ENCODE measurements at regions not wholly inside any gene's neighbourhood (a gene's known extent, or its start where the extent isn't known, plus 50 kb on each side); places are given as distances from the start of the nearest gene placed in this dataset.
"Not testable (repeated sequence)": the region's sequence is repeated elsewhere in the genome, so short reads cannot be mapped to it uniquely, and the experiment has no call there.

GRCh38 chr2:182630207-182630606, 85.8 kb upstream of the DNAJC10 start:
- DNase-seq (ENCODE audit: extremely low read depth, low read depth), result no peak

GRCh38 chr2:182631299-182631698, 84.8 kb upstream of the DNAJC10 start:
- DNase-seq (ENCODE audit: extremely low read depth, low read depth), result no peak

- DNase-seq (ENCODE audit: extremely low read depth, low read depth), result no peak
Measured at GRCh38 chr2:182634386-182634785, 81.7 kb upstream of the DNAJC10 start.

- no peak for DNase-seq (ENCODE audit: extremely low read depth, low read depth)
Measured at GRCh38 chr2:182636699-182637098, 79.4 kb upstream of the DNAJC10 start.

GRCh38 chr2:182638667-182639066, 77.4 kb upstream of the DNAJC10 start:
- DNase-seq (ENCODE audit: extremely low read depth, low read depth), result peak; percentile 67

GRCh38 chr2:182639971-182640370, 76.1 kb upstream of the DNAJC10 start:
- DNase-seq (ENCODE audit: extremely low read depth, low read depth), result no peak

GRCh38 chr2:182642328-182642727, 73.7 kb upstream of the DNAJC10 start:
- DNase-seq (ENCODE audit: extremely low read depth, low read depth), result peak; percentile 52

GRCh38 chr2:182646763-182647498, 69.1 kb upstream of the DNAJC10 start:
- no peak for DNase-seq (ENCODE audit: extremely low read depth, low read depth)

GRCh38 chr2:182647499-182647787, 68.6 kb upstream of the DNAJC10 start:
- no peak for DNase-seq (ENCODE audit: extremely low read depth, low read depth)

- DNase-seq (ENCODE audit: extremely low read depth, low read depth), result peak; percentile 70
Measured at GRCh38 chr2:182649316-182649715, 66.7 kb upstream of the DNAJC10 start.

GRCh38 chr2:182650704-182651103, 65.4 kb upstream of the DNAJC10 start:
- DNase-seq (ENCODE audit: extremely low read depth, low read depth), result peak; percentile 68

- no peak for DNase-seq (ENCODE audit: extremely low read depth, low read depth)
Measured at GRCh38 chr2:182652326-182652725, 63.7 kb upstream of the DNAJC10 start.

- no peak for DNase-seq (ENCODE audit: extremely low read depth, low read depth)
Measured at GRCh38 chr2:182655750-182656149, 60.3 kb upstream of the DNAJC10 start.

GRCh38 chr2:182664212-182664611, 51.8 kb upstream of the DNAJC10 start:
- no peak for DNase-seq (ENCODE audit: extremely low read depth, low read depth)

- not testable (repeated sequence) for DNase-seq (ENCODE audit: extremely low read depth, low read depth)
Measured at GRCh38 chr2:182665500-182665899, 50.6 kb upstream of the DNAJC10 start.
